ENCODE measurements at regions not wholly inside any gene's neighbourhood (a gene's known extent, or its start where the extent isn't known, plus 50 kb on each side); places are given as distances from the start of the nearest gene placed in this dataset.
"Not testable (repeated sequence)": the region's sequence is repeated elsewhere in the genome, so short reads cannot be mapped to it uniquely, and the experiment has no call there.

DNA sequence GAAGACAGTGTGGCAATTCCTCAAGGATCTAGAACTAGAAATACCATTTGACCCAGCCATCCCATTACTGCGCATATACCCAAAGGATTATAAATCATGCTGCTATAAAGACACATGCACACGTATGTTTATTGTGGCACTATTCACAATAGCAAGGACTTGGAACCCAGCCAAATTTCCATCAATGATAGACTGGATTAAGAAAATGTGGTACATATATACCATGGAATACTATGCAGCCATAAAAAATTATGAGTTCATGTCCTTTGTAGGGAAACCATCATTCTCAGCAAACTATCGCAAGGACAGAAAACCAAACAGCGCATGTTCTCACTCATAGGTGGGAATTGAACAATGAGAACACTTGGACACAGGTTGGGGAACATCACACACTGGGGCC, 729.6 kb upstream of the ARPP21 start:
- not testable (repeated sequence) for TF ChIP-seq POLR2A, CTCF (IDR thresholded peaks at IDR 0.05)
